Calu3 (cell line): ENCODE measurements at regions not wholly inside any gene's neighbourhood (a gene's known extent, or its start where the extent isn't known, plus 50 kb on each side); places are given as distances from the start of the nearest gene placed in this dataset.

ENCODE experiments used
- BruUV-seq: library from RNA; stranded (reverse); fragments of 400-500 nt; replicated peaks from 2 replicates; lab custom pipeline; 2021; lab: Mats Ljungman, UMichigan
- CTCF ChIA-PET: fragments of 300-600 bp; sonication (Branson Sonifier 250); formaldehyde crosslinking; loops from one replicate; lab custom pipeline; 2022; ENCODE audit warnings: antibody characterized with exemption; lab: Charles Lee
- DNase-seq: peaks from one replicate; pipeline ENCODE4 v3.0.0; 2022
- H3K27ac Mint-ChIP-seq: one replicate; pipeline ENCODE4 v1.8.0; 2022; ENCODE audit warnings: mixed read lengths; ENCODE audit not compliant: unreplicated experiment
- H3K27me3 Mint-ChIP-seq: one replicate; pipeline ENCODE4 v1.8.0; 2022; ENCODE audit warnings: mixed read lengths; ENCODE audit not compliant: unreplicated experiment
- H3K36me3 Mint-ChIP-seq: one replicate; pipeline ENCODE4 v1.8.0; 2022; ENCODE audit warnings: mild to moderate bottlenecking, moderate library complexity, mixed read lengths; ENCODE audit not compliant: insufficient read depth, unreplicated experiment
- H3K4me1 Mint-ChIP-seq: one replicate; pipeline ENCODE4 v1.8.0; 2022; ENCODE audit warnings: mild to moderate bottlenecking, low read depth, mixed read lengths; ENCODE audit not compliant: unreplicated experiment
- H3K4me3 Mint-ChIP-seq: one replicate; pipeline ENCODE4 v1.8.0; 2022; ENCODE audit warnings: mild to moderate bottlenecking, low read depth, moderate library complexity, mixed read lengths; ENCODE audit not compliant: unreplicated experiment
- H3K9me3 Mint-ChIP-seq: one replicate; pipeline ENCODE4 v1.8.0; 2022; ENCODE audit warnings: low read depth, mixed read lengths; ENCODE audit not compliant: unreplicated experiment
- intact Hi-C: fragments of 100-400 bp; cut with micrococcal nuclease; formaldehyde crosslinking; loops from one replicate; pipeline ENCODE4 v1.10.0; 2022; ENCODE audit not compliant: unreplicated experiment
- TF ChIP-seq, protein P1 (sequence below): fragments of 200-600 bp; IDR thresholded peaks from one replicate; pipeline ENCODE4 v1.8.0; 2022; ENCODE audit warnings: antibody characterized with exemption; ENCODE audit not compliant: unreplicated experiment

- no TSS peak for BruUV-seq
- intact Hi-C loops, result no loop called here
- peaks cover 34% of the 10 kb centered on the region for H3K27me3 Mint-ChIP-seq
- no peaks in the 10 kb centered on the region for H3K9me3 Mint-ChIP-seq
- CTCF ChIA-PET, result no interaction called here
- no peaks in the 10 kb centered on the region for H3K36me3 Mint-ChIP-seq
- H3K4me1 Mint-ChIP-seq, result peaks cover 23% of the 10 kb centered on the region
- H3K27ac Mint-ChIP-seq, result no peak overlapping the region
- H3K4me3 Mint-ChIP-seq, result no peak overlapping the region
- no peak for DNase-seq
- TF ChIP-seq, protein P1, sequence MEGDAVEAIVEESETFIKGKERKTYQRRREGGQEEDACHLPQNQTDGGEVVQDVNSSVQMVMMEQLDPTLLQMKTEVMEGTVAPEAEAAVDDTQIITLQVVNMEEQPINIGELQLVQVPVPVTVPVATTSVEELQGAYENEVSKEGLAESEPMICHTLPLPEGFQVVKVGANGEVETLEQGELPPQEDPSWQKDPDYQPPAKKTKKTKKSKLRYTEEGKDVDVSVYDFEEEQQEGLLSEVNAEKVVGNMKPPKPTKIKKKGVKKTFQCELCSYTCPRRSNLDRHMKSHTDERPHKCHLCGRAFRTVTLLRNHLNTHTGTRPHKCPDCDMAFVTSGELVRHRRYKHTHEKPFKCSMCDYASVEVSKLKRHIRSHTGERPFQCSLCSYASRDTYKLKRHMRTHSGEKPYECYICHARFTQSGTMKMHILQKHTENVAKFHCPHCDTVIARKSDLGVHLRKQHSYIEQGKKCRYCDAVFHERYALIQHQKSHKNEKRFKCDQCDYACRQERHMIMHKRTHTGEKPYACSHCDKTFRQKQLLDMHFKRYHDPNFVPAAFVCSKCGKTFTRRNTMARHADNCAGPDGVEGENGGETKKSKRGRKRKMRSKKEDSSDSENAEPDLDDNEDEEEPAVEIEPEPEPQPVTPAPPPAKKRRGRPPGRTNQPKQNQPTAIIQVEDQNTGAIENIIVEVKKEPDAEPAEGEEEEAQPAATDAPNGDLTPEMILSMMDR, result no peak
Observed at GRCh38 chr5:167816864-167817263, 474.6 kb upstream of the WWC1 start.

- CTCF ChIA-PET, result no interaction called here
- intact Hi-C loops, result no loop called here
- BruUV-seq, result no TSS peak
Observed at GRCh38 chr5:167819406-167819805, 472.0 kb upstream of the WWC1 start.

DNA sequence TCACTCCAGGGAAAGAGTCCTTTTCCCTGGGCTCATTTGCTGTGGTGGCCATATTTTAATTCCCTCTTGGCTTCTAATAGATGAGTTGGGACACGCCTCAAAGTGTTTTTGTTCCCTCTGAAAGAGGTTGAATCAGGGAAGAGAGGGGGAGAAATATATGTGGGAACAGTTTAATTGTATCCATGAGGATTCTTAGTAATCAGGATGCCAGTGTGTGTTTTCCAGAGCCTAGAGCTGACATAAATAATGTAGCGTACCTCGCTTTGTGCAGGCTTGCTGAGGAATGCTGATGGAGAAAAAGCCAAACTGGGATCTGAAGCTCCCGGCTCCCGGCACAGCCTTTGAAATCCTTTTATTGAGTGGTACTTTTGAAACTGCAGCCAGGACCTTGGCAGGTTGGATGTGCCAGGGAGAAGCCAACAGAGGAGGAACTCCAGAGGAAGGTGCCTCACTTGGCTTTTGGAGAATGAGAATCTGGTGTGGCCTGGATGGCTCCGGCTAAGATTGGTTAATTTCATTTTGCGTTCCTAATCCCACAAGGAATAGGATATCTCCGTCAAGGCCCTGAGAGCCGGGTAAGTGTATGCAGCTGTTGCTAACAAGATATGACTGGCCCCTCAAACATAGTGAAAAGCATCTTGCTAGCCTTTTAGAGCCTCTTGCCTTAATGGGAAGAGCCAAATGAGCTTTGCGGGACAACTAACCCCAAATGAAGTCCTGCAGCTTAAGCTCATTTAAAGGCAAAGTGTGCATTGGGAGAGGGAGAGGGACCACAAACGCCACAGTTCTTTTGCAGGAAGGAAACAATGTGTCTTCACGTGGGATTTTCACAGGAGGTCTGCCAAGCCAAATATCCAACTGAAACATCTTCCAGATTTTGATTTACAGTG is 471.1 kb upstream of the WWC1 start:
- intact Hi-C loops, result no loop called here
- BruUV-seq, result no TSS peak
- Mint-ChIP-seq H3K4me3 (no peak overlapping the region), H3K27ac (no peak overlapping the region), H3K36me3 (no peaks in the 10 kb centered on the region), H3K4me1 (peaks cover 9% of the 10 kb centered on the region), H3K27me3 (peaks cover 69% of the 10 kb centered on the region), H3K9me3 (no peaks in the 10 kb centered on the region)
- no peak for DNase-seq
- CTCF ChIA-PET, result no interaction called here
- TF ChIP-seq, protein P1, result no peak

More at GRCh38 chr5:167819406-167819805, 472.0 kb upstream of the WWC1 start:
- H3K27me3 Mint-ChIP-seq, result peaks cover 60% of the 10 kb centered on the region
- H3K9me3 Mint-ChIP-seq, result no peaks in the 10 kb centered on the region
- TF ChIP-seq, protein P1, result no peak
- H3K4me1 Mint-ChIP-seq, result peaks cover 9% of the 10 kb centered on the region
- H3K4me3 Mint-ChIP-seq, result no peak overlapping the region
- H3K27ac Mint-ChIP-seq, result no peak overlapping the region
- no peaks in the 10 kb centered on the region for H3K36me3 Mint-ChIP-seq
- no peak for DNase-seq

GRCh38 chr5:167821151-167821550 is 470.3 kb upstream of the WWC1 start:
- CTCF ChIA-PET, result no interaction called here
- H3K4me1 Mint-ChIP-seq, result peaks cover under 1% of the 10 kb centered on the region
- no peak overlapping the region for H3K4me3 Mint-ChIP-seq
- TF ChIP-seq, protein P1, result no peak
- no peaks in the 10 kb centered on the region for H3K9me3 Mint-ChIP-seq
- peaks cover 77% of the 10 kb centered on the region for H3K27me3 Mint-ChIP-seq
- intact Hi-C loops, result no loop called here
- no peak for DNase-seq
- no peaks in the 10 kb centered on the region for H3K36me3 Mint-ChIP-seq
- BruUV-seq, result no TSS peak
- H3K27ac Mint-ChIP-seq, result no peak overlapping the region
